NCI-H2081 treated with DMSO at 0.1 percent for 48 hours (cell line): ENCODE measurements at regions not wholly inside any gene's neighbourhood (a gene's known extent, or its start where the extent isn't known, plus 50 kb on each side); places are given as distances from the start of the nearest gene placed in this dataset.

Experiments used
- DNase-seq: peaks from one replicate; lab custom pipeline; 2025; lab: John Stamatoyannopoulos, UW

- DNase-seq, result no peak
Measured at GRCh38 chr4:41318839-41319530, 62.3 kb downstream of the UCHL1 start.

GRCh38 chr4:41319553-41319952 lies 62.8 kb downstream of the UCHL1 start:
- DNase-seq, result no peak

GRCh38 chr4:41320278-41320677 lies 63.5 kb downstream of the UCHL1 start:
- no peak for DNase-seq

- DNase-seq, result no peak
Measured at GRCh38 chr4:41320786-41321185, 64.1 kb downstream of the UCHL1 start.

GRCh38 chr4:41321216-41321945 lies 64.7 kb downstream of the UCHL1 start:
- no peak for DNase-seq

- DNase-seq, result no peak
Measured at GRCh38 chr4:41322617-41323016, 65.9 kb downstream of the UCHL1 start.

- DNase-seq, result no peak
Measured at GRCh38 chr4:41323179-41323578, 66.5 kb downstream of the UCHL1 start.

GRCh38 chr4:41323706-41324105 lies 67.0 kb downstream of the UCHL1 start:
- no peak for DNase-seq

GRCh38 chr4:41324861-41325260 lies 68.1 kb downstream of the UCHL1 start:
- no peak for DNase-seq

GRCh38 chr4:41325901-41326300 lies 69.2 kb downstream of the UCHL1 start:
- DNase-seq, result no peak

GRCh38 chr4:41326776-41327175 lies 70.0 kb downstream of the UCHL1 start:
- no peak for DNase-seq

GRCh38 chr4:41327770-41328169 lies 71.0 kb downstream of the UCHL1 start:
- DNase-seq, result no peak

- no peak for DNase-seq
Measured at GRCh38 chr4:41329361-41329760, 72.6 kb downstream of the UCHL1 start.

- no peak for DNase-seq
Measured at GRCh38 chr4:41331224-41331623, 74.5 kb downstream of the UCHL1 start.

GRCh38 chr4:41332510-41333054 lies 75.9 kb downstream of the UCHL1 start:
- DNase-seq, result no peak

GRCh38 chr4:41334182-41334581 lies 77.5 kb downstream of the UCHL1 start:
- no peak for DNase-seq

- DNase-seq, result peak; percentile 9
Measured at GRCh38 chr4:41339812-41340809, 83.4 kb downstream of the UCHL1 start.

GRCh38 chr4:41346306-41347061 lies 89.8 kb downstream of the UCHL1 start:
- DNase-seq, result no peak

GRCh38 chr4:41349021-41349420 lies 92.3 kb downstream of the UCHL1 start:
- DNase-seq, result no peak

- DNase-seq, result no peak
Measured at GRCh38 chr4:41358647-41359421, 102.1 kb downstream of the UCHL1 start.

- DNase-seq, result no peak
Measured at GRCh38 chr4:41359422-41359775, 102.7 kb downstream of the UCHL1 start.
